DMS53 treated with DMSO at 0.1 percent for 48 hours (cell line): ENCODE measurements at regions not wholly inside any gene's neighbourhood (a gene's known extent, or its start where the extent isn't known, plus 50 kb on each side); places are given as distances from the start of the nearest gene placed in this dataset.
A peak's percentile ranks its signal among the peaks of the same experiment; 100 is the strongest.
"Not testable (repeated sequence)": the region's sequence is repeated elsewhere in the genome, so short reads cannot be mapped to it uniquely, and the experiment has no call there.

Experiments used
- DNase-seq: peaks from one replicate; lab custom pipeline; 2025; ENCODE audit not compliant: unreplicated experiment; lab: John Stamatoyannopoulos, UW

DNA sequence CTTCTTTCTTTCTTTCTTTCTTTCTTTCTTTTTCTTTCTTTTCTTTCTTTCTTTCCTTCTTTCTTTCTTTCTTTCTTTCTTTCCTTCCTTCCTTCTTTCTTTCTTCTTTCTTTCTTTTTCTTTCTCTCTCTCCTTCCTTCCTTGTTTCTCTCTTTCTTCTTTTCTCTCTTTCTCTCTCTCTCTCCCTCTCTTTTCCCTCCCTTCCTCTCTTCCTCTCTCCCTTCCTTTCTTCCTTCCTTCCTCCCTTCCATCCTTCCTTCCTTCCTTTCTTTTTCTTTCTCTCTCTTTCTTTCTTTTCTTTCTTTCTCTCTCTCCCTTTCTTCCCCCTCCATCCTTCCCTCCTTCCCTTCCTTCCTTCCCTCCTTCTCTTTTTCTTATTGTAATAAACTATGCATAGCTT, 105.5 kb downstream of the ZBTB18 start:
- not testable (repeated sequence) for DNase-seq

DNA sequence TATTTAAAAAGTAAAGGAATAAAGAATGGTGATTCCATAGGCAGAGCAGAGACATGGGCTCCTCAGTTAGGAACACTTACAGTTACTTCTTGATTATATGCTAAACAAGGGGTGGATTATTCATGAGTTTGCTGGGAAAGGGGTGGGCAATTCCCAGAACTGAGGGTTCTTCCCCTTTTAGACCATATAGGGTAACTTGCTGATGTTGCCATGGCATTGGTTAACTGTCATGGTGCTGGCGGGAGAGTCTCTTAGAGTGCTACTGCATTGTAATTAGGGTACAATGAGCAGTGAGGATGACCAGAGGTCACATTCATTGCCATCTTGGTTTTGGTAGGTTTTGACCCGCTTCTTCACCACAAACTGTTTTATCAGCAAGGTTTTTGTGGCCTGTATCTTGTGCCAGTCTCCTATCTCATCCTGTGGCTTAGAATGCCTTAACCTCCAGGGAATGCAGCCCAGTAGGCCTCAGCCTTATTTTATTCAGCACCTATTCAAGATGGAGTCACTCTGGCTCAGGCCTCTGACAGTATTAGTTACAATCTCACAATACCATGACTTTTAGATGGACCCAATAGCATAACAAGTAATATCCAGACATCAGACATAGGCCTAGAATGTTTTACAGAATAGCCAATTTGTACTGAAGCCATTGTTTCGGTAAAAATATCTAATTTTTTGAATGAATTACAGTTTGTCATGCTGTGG, 106.8 kb downstream of the ZBTB18 start:
- no peak for DNase-seq

DNA sequence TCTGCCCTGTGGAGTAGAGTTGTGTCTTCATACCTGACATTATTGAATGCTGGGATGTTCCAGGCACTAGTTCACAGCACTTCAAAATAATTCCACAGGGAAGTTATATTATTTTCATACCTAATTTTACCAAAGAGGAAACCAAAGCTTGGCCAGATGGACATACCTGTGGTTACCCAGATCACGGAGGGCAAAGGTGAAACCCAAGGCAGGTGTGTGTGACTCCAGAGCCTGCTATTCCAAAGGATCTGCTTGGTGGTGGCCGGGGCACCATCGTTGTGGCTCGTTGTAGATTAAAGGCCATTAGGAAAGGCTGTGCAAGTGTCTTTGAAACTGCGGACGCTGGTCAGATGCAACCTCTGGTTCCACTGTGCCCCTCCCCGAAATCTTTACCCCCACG, 108.6 kb downstream of the ZBTB18 start:
- no peak for DNase-seq

DNA sequence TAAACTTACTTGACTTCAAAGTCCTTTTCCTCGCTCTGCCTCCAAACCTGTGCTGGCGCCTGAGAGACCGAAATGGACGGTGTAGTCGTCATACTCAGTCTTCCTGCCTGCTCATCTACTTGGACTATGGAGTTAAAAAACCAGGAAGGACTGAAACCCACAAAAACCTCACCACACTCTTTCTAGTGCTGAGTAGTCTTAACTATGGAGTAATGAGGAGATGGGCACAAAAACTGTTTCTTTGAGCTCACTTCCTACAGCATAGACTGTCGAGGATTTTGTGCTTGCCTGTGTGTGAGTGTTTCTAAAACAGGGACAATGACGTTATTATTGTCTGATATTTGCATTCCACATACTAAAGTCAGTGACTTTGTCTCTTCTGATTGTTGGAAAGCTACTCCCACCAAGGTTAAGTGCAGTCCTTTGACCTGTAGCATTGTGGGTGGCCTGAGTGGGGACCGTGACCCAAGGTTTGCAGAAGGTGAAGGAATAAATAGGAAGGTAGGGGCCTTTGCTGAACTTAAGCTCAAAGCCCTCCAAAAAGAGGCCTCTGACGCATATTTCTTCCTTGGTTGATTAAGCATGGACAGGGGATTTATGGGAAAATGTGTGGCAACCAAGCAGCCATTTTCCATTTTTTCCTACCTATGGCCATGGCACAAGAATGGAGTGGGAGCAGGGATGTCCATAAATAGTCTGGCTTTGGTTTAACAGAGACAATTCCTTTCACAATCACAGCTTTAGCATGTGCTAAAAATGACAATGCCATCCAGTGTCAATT, 109.6 kb downstream of the ZBTB18 start:
- no peak for DNase-seq

DNA sequence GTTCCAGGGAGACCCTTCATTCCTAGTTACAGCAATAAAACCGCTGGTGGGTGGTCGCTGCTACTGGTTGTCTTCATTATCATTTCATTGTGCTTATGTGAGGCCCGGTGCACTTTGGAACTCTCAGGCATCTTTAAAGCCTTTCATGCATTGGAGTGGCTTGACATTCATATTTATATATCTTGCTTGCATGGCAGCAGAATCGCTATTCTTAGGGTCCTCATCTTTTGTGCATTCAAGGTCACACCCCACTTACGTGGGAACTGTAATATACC, 110.1 kb downstream of the ZBTB18 start:
- DNase-seq: no peak

DNA sequence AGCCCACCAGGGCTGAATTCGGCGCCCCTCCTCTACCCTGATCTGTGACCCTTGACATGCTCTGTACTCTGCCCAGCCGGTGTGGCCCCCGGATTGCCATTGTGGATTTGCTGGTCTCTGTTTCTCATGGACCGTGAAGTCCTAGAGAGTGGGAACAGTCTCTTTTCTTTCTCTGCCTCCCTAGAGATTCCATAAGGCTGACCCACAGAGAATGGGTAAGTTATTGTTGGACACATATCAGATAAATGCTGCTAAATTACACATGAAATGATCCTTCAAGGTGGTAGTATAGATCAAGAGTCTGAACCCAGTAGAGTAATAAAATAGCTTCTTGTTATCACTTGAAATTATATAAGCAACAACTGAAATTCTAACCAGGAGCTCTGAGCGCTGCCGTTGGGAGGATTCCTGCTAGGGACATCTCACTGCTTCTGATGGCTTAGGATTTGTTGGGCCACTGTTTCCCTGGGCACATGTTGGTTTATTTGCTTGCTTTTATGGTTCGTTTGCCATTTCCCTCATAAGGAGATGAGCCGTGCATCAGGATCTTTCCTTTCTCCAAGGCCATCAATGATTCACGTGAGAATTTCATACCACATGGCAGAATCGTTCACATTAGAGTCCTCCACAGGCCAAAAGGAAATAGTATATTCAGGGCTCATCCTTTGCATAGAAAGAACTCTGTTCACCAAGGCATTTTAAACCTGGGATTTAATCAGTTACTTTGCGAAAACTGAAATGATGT, 111.9 kb downstream of the ZBTB18 start:
- no peak for DNase-seq

- peak; percentile 3 for DNase-seq
Observed at GRCh38 chr1:244163861-244164510, 112.9 kb downstream of the ZBTB18 start.

GRCh38 chr1:244164511-244164890, 113.4 kb downstream of the ZBTB18 start:
- DNase-seq: no peak

GRCh38 chr1:244165021-244165420, 113.9 kb downstream of the ZBTB18 start:
- DNase-seq: no peak

- no peak for DNase-seq
Observed at GRCh38 chr1:244165701-244166100, 114.6 kb downstream of the ZBTB18 start.

DNA sequence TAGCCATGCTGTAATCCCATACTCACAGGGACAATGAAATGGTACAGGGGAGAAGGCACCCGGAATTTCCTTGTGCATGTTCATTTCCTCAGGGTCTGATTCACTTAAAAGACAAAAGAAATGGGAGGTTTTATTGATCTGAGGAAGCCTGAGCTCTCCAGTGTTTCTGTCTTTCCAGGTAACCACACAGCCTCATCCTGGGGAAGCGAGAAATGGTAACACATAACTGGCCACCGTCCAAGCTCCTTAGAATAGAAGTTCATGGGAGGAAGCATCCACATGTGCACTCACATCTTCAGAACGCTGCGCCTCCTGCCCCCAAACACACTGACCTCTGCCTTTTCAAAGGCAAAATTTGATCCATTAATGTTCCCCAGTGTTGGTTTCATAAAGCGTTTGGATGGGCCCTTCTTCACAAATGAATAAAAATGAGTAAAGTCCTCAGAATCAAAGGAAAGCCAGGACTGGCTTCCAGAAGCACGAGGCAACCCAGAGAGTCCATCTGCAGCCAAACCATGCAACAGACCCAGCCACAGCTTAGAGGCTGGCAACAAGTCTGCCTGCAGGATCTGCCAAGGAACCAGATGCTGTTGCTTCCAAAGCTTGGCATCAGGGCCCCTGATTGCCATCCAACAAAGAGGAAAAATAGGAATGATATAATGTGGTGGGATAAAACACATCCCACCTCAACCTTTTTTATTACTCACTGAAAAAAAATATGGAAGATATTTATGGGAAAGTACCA, 120.3 kb downstream of the ZBTB18 start:
- DNase-seq: no peak

- no peak for DNase-seq
Observed at GRCh38 chr1:244173240-244173639, 122.2 kb downstream of the ZBTB18 start.

- DNase-seq: no peak
Observed at GRCh38 chr1:244173769-244174168, 122.7 kb downstream of the ZBTB18 start.

DNA sequence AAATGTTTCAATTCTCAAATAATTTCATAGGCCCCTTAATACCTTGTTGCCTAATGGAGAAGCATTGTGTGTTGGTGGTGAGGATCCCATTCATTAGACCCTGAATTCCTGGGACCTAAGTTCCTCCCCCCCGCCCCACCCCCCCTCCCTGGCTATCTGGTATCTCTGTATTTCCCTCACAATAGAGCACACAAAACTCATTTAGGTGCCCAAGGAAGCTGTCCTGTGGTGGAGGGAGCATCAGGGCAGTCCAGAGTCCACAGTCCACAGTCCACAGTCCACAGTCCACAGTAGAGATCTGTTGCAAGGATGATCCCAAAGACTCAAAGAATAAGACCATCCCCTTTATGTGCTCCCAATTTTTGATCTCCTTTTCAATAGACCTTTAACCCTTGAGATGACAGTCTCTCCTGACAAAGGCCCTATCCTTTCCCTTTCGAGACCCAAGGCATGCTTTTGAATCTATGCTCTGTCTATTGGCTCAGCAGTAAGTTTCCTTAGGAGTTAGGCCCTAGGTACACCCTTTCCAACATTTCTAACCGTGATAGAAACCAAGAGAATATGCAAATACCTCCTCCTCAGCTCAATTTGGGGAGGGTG, 123.9 kb downstream of the ZBTB18 start:
- no peak for DNase-seq

- no peak for DNase-seq
Observed at GRCh38 chr1:244176201-244176600, 125.1 kb downstream of the ZBTB18 start.

DNA sequence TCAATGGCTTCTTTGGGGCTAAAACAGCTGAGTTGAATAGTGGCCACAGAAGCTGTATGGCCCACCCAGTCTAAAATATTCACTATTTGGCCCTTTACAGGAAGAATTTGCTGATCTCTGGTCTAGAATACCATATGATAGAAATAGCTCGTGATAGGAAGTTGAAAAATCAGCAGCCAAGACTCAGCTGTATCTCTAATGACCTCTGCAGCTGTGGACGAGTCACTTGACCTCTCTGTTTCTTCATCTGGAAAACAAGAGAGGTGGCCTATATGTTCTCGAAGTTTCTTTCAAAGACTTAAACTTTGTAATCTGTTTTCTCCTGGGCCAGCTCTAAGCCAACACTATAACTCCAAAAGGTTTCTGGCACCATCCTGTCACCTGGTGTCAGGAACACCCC, 129.2 kb downstream of the ZBTB18 start:
- no peak for DNase-seq

GRCh38 chr1:244181867-244182266, 130.8 kb downstream of the ZBTB18 start:
- no peak for DNase-seq

GRCh38 chr1:244183037-244183436, 132.0 kb downstream of the ZBTB18 start:
- DNase-seq: no peak

DNA sequence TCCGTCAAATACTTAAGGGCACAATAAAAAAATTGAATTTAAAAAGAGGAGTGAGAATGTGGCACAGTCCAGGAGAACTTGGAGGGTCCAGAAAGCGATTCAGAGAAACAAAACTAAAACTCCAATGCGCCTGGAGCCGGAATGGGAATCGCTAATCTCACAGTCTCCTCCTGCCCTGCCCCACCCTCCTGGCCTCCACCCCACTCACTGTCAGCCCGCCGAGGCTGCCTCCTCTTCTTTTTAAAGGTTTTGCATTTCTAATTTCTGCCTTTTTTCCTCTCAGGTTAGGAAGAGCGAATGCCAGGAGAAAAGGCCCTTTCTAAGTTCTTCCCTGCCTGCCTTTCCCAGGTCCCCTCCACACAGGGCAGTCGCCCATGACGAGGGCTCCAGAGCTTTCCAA, 135.3 kb downstream of the ZBTB18 start:
- DNase-seq: no peak

- DNase-seq: no peak
Observed at GRCh38 chr1:244187310-244187709, 136.2 kb downstream of the ZBTB18 start.

DNA sequence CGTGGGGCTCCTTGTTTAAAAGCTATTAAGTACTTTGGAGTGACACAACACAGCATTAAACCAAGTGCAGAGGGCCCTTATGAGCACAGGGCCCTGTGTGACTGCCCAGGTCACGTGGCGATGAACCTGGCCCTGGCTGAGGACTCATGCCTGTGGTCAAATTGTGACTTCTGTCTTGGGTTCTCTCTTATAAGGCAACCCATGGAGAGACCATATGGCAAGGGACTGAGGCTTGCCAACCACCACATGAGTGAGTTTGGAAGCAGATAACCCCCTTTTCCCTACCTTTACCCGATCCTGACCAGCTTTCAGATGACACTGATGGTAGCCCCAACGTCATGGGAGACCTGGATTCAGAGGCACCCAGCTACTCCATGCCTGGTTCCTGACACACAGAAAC, 140.5 kb downstream of the ZBTB18 start:
- DNase-seq: no peak
